ENCODE measurements at regions not wholly inside any gene's neighbourhood (a gene's known extent, or its start where the extent isn't known, plus 50 kb on each side); places are given as distances from the start of the nearest gene placed in this dataset.

- TF ChIP-seq POLR2A (IDR thresholded peaks at IDR 0.05; ENCODE audit: low read depth, low read length) (no peak), JUN (IDR thresholded peaks at IDR 0.05; ENCODE audit: borderline replicate concordance, insufficient read depth, insufficient read length, low read depth) (no peak), MYC (IDR thresholded peaks at IDR 0.05; ENCODE audit: low read depth, low read length) (no peak), GATA2 (IDR thresholded peaks at IDR 0.05; ENCODE audit: insufficient read depth, insufficient read length, low read depth, low read length) (no peak), CTCF (IDR thresholded peaks at IDR 0.05; ENCODE audit: extremely low read depth in 1 of 2, insufficient read depth in 1 of 2, low read depth in 1 of 2, low read length in 2 of 2) (no peak), EZH2 (IDR thresholded peaks at IDR 0.05; ENCODE audit: borderline replicate concordance, low read depth, low read length, severe bottlenecking) (no peak)
Observed at GRCh38 chr2:129242269-129242668, 737.2 kb upstream of the RAB6C start.
